Mesodermal cell (in vitro differentiated cells): ENCODE measurements at regions not wholly inside any gene's neighbourhood (a gene's known extent, or its start where the extent isn't known, plus 50 kb on each side); places are given as distances from the start of the nearest gene placed in this dataset.

Experiments used
- H3K27ac ChIP-seq: 2 replicates; pipeline ENCODE4 v1.7.0; 2013; ENCODE audit warnings: mild to moderate bottlenecking, low read depth, low read length, moderate library complexity; ENCODE audit not compliant: severe bottlenecking
- H3K36me3 ChIP-seq: 2 replicates; pipeline ENCODE4 v1.7.1; 2013; ENCODE audit warnings: mild to moderate bottlenecking, low read length, moderate library complexity; ENCODE audit not compliant: control insufficient read depth, insufficient read depth
- H3K4me1 ChIP-seq: one replicate; pipeline ENCODE4 v1.7.1; 2013; ENCODE audit warnings: mild to moderate bottlenecking, low read length; ENCODE audit not compliant: insufficient read depth, control insufficient read depth, poor library complexity, severe bottlenecking
- H3K4me3 ChIP-seq: 2 replicates; pipeline ENCODE4 v1.7.0; 2013; ENCODE audit warnings: low read length, control low read depth, mild to moderate bottlenecking; ENCODE audit not compliant: insufficient read depth, poor library complexity, severe bottlenecking; ENCODE audit errors: extremely low read depth
- H3K9me3 ChIP-seq: 2 replicates; pipeline ENCODE4 v1.7.1; 2013; ENCODE audit warnings: mild to moderate bottlenecking, low read length, moderate library complexity; ENCODE audit not compliant: control insufficient read depth
- WGBS, 2 experiments: methylation state at CpG; one replicate each; pipeline ENCODE4 v1.1.5; 2013; ENCODE audit warnings: missing lambda C conversion rate in 2 of 2; ENCODE audit not compliant: insufficient coverage in 2 of 2; 5-methylcytosine and 5-hydroxymethylcytosine counted together

GRCh38 chr21:27082431-27083010 lies 115.6 kb upstream of the ADAMTS5 start:
- Histone ChIP-seq H3K36me3 (no peaks in the 10 kb centered on the region), H3K4me1 (no peaks in the 10 kb centered on the region), H3K4me3 (no peak overlapping the region), H3K9me3 (no peaks in the 10 kb centered on the region), H3K27ac (no peak overlapping the region)
- 100% methylated on average over 1 of the region's 4 CpGs; no CpG with 5 or more reads in 1 of the 2 experiments for WGBS, 2 experiments

- no peak overlapping the region for H3K27ac ChIP-seq
- no peaks in the 10 kb centered on the region for H3K9me3 ChIP-seq
- H3K4me1 ChIP-seq: no peaks in the 10 kb centered on the region
- no peaks in the 10 kb centered on the region for H3K36me3 ChIP-seq
- H3K4me3 ChIP-seq: no peak overlapping the region
- WGBS, 2 experiments: 100% methylated on average over 1 of the region's 5 CpGs; no CpG with 5 or more reads in 1 of the 2 experiments
Observed at GRCh38 chr21:27079636-27080240, 112.8 kb upstream of the ADAMTS5 start.

GRCh38 chr21:27078915-27079314 lies 112.0 kb upstream of the ADAMTS5 start:
- H3K4me1 ChIP-seq: no peaks in the 10 kb centered on the region
- 86 to 90% methylated on average over 3 of the region's 4 CpGs for WGBS, 2 experiments
- no peak overlapping the region for H3K27ac ChIP-seq
- no peaks in the 10 kb centered on the region for H3K36me3 ChIP-seq
- H3K9me3 ChIP-seq: no peaks in the 10 kb centered on the region
- no peak overlapping the region for H3K4me3 ChIP-seq

- H3K36me3 ChIP-seq: no peaks in the 10 kb centered on the region
- no peaks in the 10 kb centered on the region for H3K4me1 ChIP-seq
- H3K4me3 ChIP-seq: no peak overlapping the region
- 86 to 91% methylated on average over 2 of the region's 4 CpGs for WGBS, 2 experiments
- no peak overlapping the region for H3K27ac ChIP-seq
- no peaks in the 10 kb centered on the region for H3K9me3 ChIP-seq
Observed at GRCh38 chr21:27077501-27077900, 110.6 kb upstream of the ADAMTS5 start.

- no peaks in the 10 kb centered on the region for H3K36me3 ChIP-seq
- H3K27ac ChIP-seq: no peak overlapping the region
- no peak overlapping the region for H3K4me3 ChIP-seq
- no peaks in the 10 kb centered on the region for H3K4me1 ChIP-seq
- H3K9me3 ChIP-seq: no peaks in the 10 kb centered on the region
Observed at GRCh38 chr21:27076025-27076424, 109.1 kb upstream of the ADAMTS5 start.

- Histone ChIP-seq H3K4me3 (no peak overlapping the region), H3K36me3 (no peaks in the 10 kb centered on the region), H3K9me3 (no peaks in the 10 kb centered on the region), H3K27ac (no peak overlapping the region), H3K4me1 (no peaks in the 10 kb centered on the region)
- WGBS, 2 experiments: 100% methylated on average over 1 of the region's 4 CpGs; no CpG with 5 or more reads in 1 of the 2 experiments
Observed at GRCh38 chr21:27070861-27071670, 104.2 kb upstream of the ADAMTS5 start.

- H3K4me3 ChIP-seq: no peak overlapping the region
- H3K4me1 ChIP-seq: no peaks in the 10 kb centered on the region
- no peaks in the 10 kb centered on the region for H3K9me3 ChIP-seq
- no peak overlapping the region for H3K27ac ChIP-seq
- H3K36me3 ChIP-seq: no peaks in the 10 kb centered on the region
Observed at GRCh38 chr21:27068811-27069210, 101.9 kb upstream of the ADAMTS5 start.

GRCh38 chr21:27067226-27067625 lies 100.3 kb upstream of the ADAMTS5 start:
- no peaks in the 10 kb centered on the region for H3K36me3 ChIP-seq
- H3K27ac ChIP-seq: no peak overlapping the region
- H3K4me3 ChIP-seq: no peak overlapping the region
- WGBS, 2 experiments: no CpG with 5 or more reads among the region's 1 CpG
- no peaks in the 10 kb centered on the region for H3K4me1 ChIP-seq
- H3K9me3 ChIP-seq: no peaks in the 10 kb centered on the region

- WGBS, 2 experiments: 90% methylated on average over 1 of the region's 1 CpG; no CpG with 5 or more reads in 1 of the 2 experiments
- Histone ChIP-seq H3K4me1 (no peaks in the 10 kb centered on the region), H3K4me3 (no peak overlapping the region), H3K9me3 (no peaks in the 10 kb centered on the region), H3K27ac (no peak overlapping the region), H3K36me3 (no peaks in the 10 kb centered on the region)
Observed at GRCh38 chr21:27062443-27062842, 95.6 kb upstream of the ADAMTS5 start.

GRCh38 chr21:27061770-27062169 lies 94.9 kb upstream of the ADAMTS5 start:
- Histone ChIP-seq H3K4me3 (no peak overlapping the region), H3K27ac (no peak overlapping the region), H3K4me1 (no peaks in the 10 kb centered on the region), H3K9me3 (no peaks in the 10 kb centered on the region), H3K36me3 (no peaks in the 10 kb centered on the region)

GRCh38 chr21:27060190-27060589 lies 93.3 kb upstream of the ADAMTS5 start:
- Histone ChIP-seq H3K4me1 (no peaks in the 10 kb centered on the region), H3K9me3 (no peaks in the 10 kb centered on the region), H3K4me3 (no peak overlapping the region), H3K36me3 (no peaks in the 10 kb centered on the region), H3K27ac (no peak overlapping the region)
- 100% methylated on average over 1 to 2 of the region's 2 CpGs for WGBS, 2 experiments
